ENCODE measurements at regions not wholly inside any gene's neighbourhood (a gene's known extent, or its start where the extent isn't known, plus 50 kb on each side); places are given as distances from the start of the nearest gene placed in this dataset.
A peak's percentile ranks its signal among the peaks of the same experiment; 100 is the strongest.

- Histone ChIP-seq H3K4me2 (ENCODE audit: low read length) (no peak overlapping the region), H3K27me3 (ENCODE audit: insufficient read depth, low read length) (no peaks in the 10 kb centered on the region), H3K79me2 (ENCODE audit: insufficient read depth, low read length) (no peaks in the 10 kb centered on the region), H3K36me3 (ENCODE audit: insufficient read depth, low read length) (no peaks in the 10 kb centered on the region), H3K9ac (ENCODE audit: low read length) (no peak overlapping the region), H3K4me1 (ENCODE audit: insufficient read depth, low read length) (peaks cover 8% of the 10 kb centered on the region), H3K4me3 (ENCODE audit: insufficient read depth, low read depth, low read length) (no peak overlapping the region), H2AFZ (ENCODE audit: low read depth, low read length) (no peak overlapping the region), H3K27ac (ENCODE audit: low read depth, low read length) (no peak overlapping the region), H3K9me3 (ENCODE audit: insufficient read depth, low read depth, low read length) (no peaks in the 10 kb centered on the region), H4K20me1 (ENCODE audit: insufficient read depth, low read length) (no peaks in the 10 kb centered on the region)
- Mint-ChIP-seq H3K4me3 (ENCODE audit: unreplicated experiment) (no peak overlapping the region), H3K4me1 (ENCODE audit: low read depth, unreplicated experiment) (peaks cover 15% of the 10 kb centered on the region), H3K27ac (ENCODE audit: unreplicated experiment) (peak overlapping the region; percentile 55), H3K27me3 (ENCODE audit: low read depth, unreplicated experiment) (no peaks in the 10 kb centered on the region), H3K36me3 (ENCODE audit: low read depth, unreplicated experiment) (no peaks in the 10 kb centered on the region), H3K9me3 (ENCODE audit: unreplicated experiment) (peaks cover 5% of the 10 kb centered on the region)
- no peak for TF ChIP-seq EZH2 (IDR thresholded peaks at IDR 0.05; ENCODE audit: insufficient read depth, low read length)
- TF ChIP-seq CTCF (IDR thresholded peaks at IDR 0.05; ENCODE audit: insufficient read depth, low read depth, low read length), result no peak
- DNase-seq (ENCODE audit: low read depth), result no peak
- FAIRE-seq, result no peak
These were observed 311.0 kb downstream of the KCNRG start for GRCh38 chr13:50326271-50326670.

DNA sequence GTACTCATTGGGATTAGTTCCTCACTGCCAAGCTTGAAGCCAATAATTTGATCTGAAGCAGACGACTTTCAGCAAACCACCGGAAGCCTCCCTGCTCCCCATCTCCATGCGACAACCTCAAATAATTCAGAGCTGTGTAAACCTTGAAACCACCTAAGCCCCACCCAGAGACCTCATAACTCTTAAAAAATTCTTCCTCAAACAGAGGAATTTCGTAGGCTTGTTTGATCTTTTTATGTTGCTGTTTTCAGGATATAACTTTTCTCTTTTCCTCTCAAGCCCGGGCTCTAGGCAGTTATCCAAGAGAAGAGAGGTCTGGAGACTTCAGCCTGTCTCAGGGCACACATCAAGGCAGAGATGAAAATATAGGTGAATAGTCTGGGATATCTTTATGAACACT lies 311.6 kb downstream of the KCNRG start:
- no peaks in the 10 kb centered on the region for H4K20me1 ChIP-seq (ENCODE audit: insufficient read depth, low read length)
- no peak overlapping the region for H3K4me3 ChIP-seq (ENCODE audit: insufficient read depth, low read depth, low read length)
- H3K4me1 ChIP-seq (ENCODE audit: insufficient read depth, low read length), result peaks cover 8% of the 10 kb centered on the region
- no peaks in the 10 kb centered on the region for H3K36me3 ChIP-seq (ENCODE audit: insufficient read depth, low read length)
- H3K27ac Mint-ChIP-seq (ENCODE audit: unreplicated experiment), result peak overlapping the region; percentile 63
- H3K27me3 Mint-ChIP-seq (ENCODE audit: low read depth, unreplicated experiment), result no peaks in the 10 kb centered on the region
- peaks cover 5% of the 10 kb centered on the region for H3K9me3 Mint-ChIP-seq (ENCODE audit: unreplicated experiment)
- DNase-seq (ENCODE audit: low read depth), result peak; percentile 60
- H3K27me3 ChIP-seq (ENCODE audit: insufficient read depth, low read length), result no peaks in the 10 kb centered on the region
- TF ChIP-seq CTCF (IDR thresholded peaks at IDR 0.05; ENCODE audit: insufficient read depth, low read depth, low read length) (no peak), EZH2 (IDR thresholded peaks at IDR 0.05; ENCODE audit: insufficient read depth, low read length) (no peak)
- H3K79me2 ChIP-seq (ENCODE audit: insufficient read depth, low read length), result no peaks in the 10 kb centered on the region
- FAIRE-seq, result no peak
- peaks cover 15% of the 10 kb centered on the region for H3K4me1 Mint-ChIP-seq (ENCODE audit: low read depth, unreplicated experiment)
- no peak overlapping the region for H3K9ac ChIP-seq (ENCODE audit: low read length)
- no peak overlapping the region for H2AFZ ChIP-seq (ENCODE audit: low read depth, low read length)
- H3K27ac ChIP-seq (ENCODE audit: low read depth, low read length), result no peak overlapping the region
- H3K9me3 ChIP-seq (ENCODE audit: insufficient read depth, low read depth, low read length), result no peaks in the 10 kb centered on the region
- no peaks in the 10 kb centered on the region for H3K36me3 Mint-ChIP-seq (ENCODE audit: low read depth, unreplicated experiment)
- no peak overlapping the region for H3K4me3 Mint-ChIP-seq (ENCODE audit: unreplicated experiment)
- no peak overlapping the region for H3K4me2 ChIP-seq (ENCODE audit: low read length)

DNA sequence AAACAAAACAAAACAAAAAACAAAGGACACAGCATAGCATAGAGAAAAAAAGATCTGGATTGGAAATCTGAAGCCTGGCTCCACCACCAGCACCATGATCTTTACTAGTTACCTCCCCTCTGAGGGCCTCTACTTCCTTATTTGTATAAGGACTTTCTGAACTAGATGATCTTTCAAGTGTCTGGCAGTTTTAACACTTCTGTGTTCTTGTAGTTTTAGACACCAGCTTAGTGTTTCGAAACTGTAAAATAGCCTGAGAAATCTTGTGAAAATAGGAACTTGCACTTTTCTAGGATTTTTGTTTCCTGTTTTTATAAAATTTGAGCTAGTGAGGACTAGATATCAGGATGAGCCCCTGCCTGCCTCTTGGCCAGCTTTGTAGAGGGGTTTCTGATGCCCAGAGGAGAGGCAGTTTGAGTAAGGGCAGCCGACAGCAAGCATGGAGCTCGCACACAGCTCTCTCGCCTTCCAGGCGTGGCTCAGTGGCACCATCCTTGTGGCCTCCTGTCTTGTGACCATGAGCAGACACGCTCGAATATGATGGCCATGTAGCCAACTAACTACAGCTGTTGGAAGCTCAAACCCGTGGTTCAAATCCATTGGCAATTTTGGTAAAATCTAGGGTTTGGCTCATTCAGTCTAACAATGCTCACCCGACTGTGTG lies 319.0 kb downstream of the KCNRG start:
- no peaks in the 10 kb centered on the region for H3K36me3 ChIP-seq (ENCODE audit: insufficient read depth, low read length)
- no peak overlapping the region for H3K27ac ChIP-seq (ENCODE audit: low read depth, low read length)
- FAIRE-seq (no peak), DNase-seq (ENCODE audit: low read depth) (no peak)
- Mint-ChIP-seq H3K4me3 (ENCODE audit: unreplicated experiment) (no peak overlapping the region), H3K9me3 (ENCODE audit: unreplicated experiment) (peaks cover 2% of the 10 kb centered on the region), H3K27me3 (ENCODE audit: low read depth, unreplicated experiment) (no peaks in the 10 kb centered on the region), H3K4me1 (ENCODE audit: low read depth, unreplicated experiment) (peaks cover 15% of the 10 kb centered on the region), H3K27ac (ENCODE audit: unreplicated experiment) (peak overlapping the region; percentile 81), H3K36me3 (ENCODE audit: low read depth, unreplicated experiment) (no peaks in the 10 kb centered on the region)
- no peaks in the 10 kb centered on the region for H3K4me1 ChIP-seq (ENCODE audit: insufficient read depth, low read length)
- H3K9ac ChIP-seq (ENCODE audit: low read length), result no peak overlapping the region
- no peaks in the 10 kb centered on the region for H3K9me3 ChIP-seq (ENCODE audit: insufficient read depth, low read depth, low read length)
- no peak overlapping the region for H2AFZ ChIP-seq (ENCODE audit: low read depth, low read length)
- TF ChIP-seq EZH2 (IDR thresholded peaks at IDR 0.05; ENCODE audit: insufficient read depth, low read length), result no peak
- TF ChIP-seq CTCF (IDR thresholded peaks at IDR 0.05; ENCODE audit: insufficient read depth, low read depth, low read length), result no peak
- no peaks in the 10 kb centered on the region for H4K20me1 ChIP-seq (ENCODE audit: insufficient read depth, low read length)
- H3K27me3 ChIP-seq (ENCODE audit: insufficient read depth, low read length), result no peaks in the 10 kb centered on the region
- H3K4me3 ChIP-seq (ENCODE audit: insufficient read depth, low read depth, low read length), result no peak overlapping the region
- H3K4me2 ChIP-seq (ENCODE audit: low read length), result no peak overlapping the region
- H3K79me2 ChIP-seq (ENCODE audit: insufficient read depth, low read length), result no peaks in the 10 kb centered on the region

All from astrocyte (in vitro differentiated cells and primary cell).